ENCODE measurements at regions not wholly inside any gene's neighbourhood (a gene's known extent, or its start where the extent isn't known, plus 50 kb on each side); places are given as distances from the start of the nearest gene placed in this dataset.
"Not testable (repeated sequence)": the region's sequence is repeated elsewhere in the genome, so short reads cannot be mapped to it uniquely, and the experiment has no call there.

DNA sequence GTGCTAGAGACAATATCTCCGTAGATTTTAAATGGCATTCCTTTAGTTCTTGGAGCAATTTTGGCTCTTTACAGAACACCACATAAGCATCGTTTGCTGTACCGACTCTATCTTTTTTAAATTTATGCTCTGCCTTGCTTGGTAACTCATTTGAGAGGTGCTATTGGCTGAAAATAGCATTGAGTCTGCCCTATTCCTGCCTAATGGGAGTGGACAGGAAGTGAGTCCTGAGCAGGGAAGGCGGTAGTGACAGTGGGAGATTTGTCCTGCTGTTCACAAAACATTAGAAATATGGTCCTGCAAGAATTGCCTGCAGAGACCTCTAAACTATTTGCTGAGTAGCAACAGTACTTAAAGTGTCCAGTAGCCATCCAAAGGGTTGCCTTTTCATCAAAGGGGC is 115.2 kb upstream of the IFNE start:
- DNase-seq (ENCODE audit: low read depth in 2 of 2), result no peak

DNA sequence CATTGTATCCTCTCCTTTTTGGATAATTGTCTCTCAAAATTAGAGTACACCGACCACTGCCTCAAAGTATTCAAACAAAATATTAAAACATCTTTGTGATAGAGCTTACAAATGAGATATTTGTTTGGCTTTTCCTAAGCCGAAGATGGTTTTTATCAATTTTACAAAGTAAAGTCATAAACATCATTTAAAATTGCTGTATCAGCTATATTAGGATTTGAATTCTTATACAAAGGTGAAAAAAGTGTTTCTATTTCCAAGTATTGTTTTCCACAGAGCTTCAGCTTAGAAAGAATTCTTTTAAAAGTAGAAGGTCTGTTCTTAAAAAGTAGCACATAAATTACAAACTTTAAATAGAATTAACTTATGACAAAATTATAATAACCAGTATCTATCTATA is 116.6 kb upstream of the IFNE start:
- DNase-seq (ENCODE audit: low read depth in 2 of 2), result no peak

DNA sequence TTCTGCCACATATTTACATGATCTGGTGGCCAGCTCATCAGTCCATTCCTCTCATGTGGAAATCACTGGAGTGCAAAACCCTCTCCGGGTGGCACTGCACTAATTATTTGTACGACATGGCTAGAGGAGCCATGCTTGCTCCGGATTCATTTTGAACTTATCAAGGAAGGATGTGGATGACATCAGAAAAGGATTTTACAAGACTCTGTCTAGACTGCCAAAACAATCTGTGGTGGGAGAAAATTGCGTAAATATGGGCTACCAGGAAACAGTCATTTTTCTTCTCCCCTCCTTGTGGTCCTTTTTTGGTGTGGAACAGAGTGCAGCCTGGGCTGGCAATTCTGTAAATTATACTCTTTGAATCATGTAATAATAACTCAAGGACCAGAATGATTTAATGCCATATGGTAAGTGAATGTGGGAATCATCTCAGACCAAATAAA is 123.4 kb upstream of the IFNE start:
- DNase-seq (ENCODE audit: low read depth in 2 of 2), result no peak

DNA sequence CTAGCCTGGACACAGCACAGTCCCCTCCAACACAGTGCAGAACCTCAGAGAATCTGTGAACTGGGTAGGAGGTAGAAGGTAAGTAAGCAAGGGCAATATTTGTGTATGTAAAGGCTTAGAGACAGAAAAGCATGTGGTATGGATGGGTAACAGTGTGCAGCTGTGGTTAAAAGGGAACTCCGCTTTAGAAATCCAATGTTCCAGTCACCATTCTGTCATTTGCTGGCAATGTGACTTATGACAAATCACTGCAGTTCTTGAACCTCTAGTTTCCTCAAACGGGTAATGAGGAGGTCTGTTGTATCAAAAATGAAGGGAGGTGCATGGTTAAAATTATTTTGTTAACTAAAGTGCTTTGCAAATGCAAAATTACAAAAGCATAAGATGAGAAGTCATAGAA is 125.5 kb upstream of the IFNE start:
- no peak for DNase-seq (ENCODE audit: low read depth in 2 of 2)

DNA sequence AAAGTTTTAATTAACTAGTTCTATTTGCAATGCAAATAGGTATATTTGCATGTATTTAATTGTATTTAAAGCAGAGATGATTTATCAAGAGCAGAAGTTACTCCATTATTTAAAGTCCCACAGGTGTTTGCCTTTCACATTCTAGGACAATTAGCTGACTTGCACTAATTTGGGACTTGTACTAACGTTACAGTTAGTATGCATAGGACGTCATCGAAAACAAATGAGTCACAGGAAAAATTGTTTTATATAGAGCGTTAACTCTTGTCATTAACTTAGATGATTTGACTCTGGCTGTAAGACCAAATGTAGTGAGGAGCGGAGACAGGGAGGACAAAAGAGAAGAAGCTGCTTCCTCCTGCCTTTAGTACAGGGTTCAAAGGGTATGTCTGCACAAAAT is 126.1 kb upstream of the IFNE start:
- no peak for DNase-seq (ENCODE audit: low read depth in 2 of 2)

DNA sequence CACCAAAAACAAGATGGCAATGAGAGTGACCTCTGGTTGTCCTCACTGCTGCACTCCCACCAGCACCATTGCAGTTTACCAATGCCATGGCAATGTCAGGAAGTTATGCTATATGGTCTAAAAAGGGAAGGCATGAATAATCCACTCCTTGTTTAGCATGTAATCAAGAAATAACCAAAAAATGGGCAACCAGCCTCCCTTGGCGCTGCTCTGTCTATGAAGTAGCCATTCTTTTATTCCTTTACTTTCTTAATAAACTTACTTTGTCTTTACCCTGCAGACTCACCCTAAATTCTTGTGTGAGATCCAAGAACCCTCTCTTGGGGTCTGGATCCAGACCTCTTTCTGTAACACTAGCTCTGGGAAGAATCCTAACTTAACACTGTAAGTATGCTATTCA is 127.4 kb upstream of the IFNE start:
- no peak for DNase-seq (ENCODE audit: low read depth in 2 of 2)

DNA sequence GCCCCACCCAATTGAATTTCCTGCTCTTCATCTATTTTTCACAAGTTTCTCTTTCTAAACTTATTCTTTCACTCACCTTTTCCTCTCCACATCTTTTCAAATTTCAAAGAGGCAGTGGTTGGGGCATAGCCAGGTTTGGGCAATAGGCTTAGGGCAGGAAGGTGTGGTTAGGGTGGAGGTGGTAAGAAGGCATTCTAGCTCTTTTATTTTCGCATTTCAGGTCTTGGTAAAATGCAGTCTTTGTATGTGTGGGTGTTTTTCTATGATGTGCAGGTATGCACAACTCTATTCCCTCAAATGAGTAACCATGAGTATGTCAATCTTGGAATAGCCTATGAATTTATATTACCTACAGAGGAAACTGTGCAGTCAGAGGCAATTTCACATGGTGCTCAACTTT is 129.8 kb upstream of the IFNE start:
- DNase-seq (ENCODE audit: low read depth in 2 of 2), result peak in 1 of 2 experiments; percentile 17

DNA sequence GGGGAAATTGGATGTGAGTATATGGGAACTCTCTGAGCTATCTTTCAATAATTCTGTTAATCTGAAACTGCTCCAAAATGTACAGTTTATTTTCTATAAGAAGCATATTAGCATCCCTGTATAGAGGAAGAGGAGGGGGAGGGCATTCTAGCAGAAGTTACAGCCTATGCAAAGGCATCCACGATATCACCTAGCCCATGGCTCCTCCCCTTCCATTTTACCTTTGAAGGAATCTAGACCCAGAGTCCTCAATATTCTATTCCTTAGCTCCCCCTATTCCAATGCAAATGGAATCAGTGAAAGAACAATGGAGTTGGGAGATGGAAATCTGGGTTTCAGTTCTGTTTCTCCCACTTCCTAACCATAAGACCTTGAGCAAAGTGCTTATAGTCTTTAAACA is 132.9 kb upstream of the IFNE start:
- DNase-seq (ENCODE audit: low read depth in 2 of 2), result no peak

DNA sequence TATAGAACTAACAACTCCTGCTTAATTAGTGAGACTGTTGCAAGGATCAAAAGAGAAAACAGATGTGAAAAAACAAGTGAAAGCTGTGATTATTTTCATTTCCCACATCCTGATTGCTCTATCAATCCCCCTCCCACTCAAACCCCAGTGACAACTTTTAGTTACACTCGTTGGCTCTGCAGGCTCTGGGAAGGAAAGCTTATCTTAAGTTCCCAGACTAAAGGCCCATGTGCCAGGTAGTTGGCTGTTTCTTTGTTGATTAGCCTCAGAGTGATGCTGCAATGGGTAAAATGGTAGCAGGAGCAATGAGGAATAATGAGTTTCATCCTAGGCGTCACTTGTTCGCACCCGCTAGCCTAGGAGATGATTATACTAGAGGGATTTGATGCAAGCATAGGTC is 133.3 kb upstream of the IFNE start:
- no peak for DNase-seq (ENCODE audit: low read depth in 2 of 2)

DNA sequence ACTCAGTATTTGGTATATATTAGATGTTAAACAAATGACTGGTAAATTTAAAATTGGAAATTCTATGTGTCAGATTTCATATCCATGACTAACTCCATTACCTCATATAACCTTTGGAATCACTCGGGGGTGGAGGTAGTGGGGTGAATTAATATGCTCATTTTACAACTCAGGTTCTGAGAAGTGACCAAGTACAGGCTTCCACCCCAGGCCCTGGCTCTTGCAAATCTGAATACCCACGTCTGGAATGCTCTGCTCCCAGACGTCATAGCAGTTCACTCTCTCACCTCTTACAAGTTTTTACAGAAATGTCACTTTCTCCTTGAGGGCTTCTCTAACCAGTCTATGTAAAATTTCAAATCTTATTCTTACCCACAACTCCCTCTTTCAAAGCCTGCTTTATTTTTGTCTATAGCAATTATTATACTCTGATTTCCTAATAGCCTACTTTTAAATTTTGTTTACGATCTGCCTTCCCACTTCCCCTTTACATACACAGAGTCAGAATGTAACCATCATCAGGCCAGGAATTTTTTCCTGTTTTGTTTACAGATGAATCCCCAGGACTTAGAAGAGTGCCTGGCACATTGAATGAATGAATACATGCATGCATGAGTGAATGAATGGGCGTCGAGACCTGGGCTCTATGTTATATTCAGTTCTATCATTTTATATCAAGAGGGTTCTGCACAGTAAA is 134.1 kb upstream of the IFNE start:
- DNase-seq (ENCODE audit: low read depth in 2 of 2), result no peak

DNA sequence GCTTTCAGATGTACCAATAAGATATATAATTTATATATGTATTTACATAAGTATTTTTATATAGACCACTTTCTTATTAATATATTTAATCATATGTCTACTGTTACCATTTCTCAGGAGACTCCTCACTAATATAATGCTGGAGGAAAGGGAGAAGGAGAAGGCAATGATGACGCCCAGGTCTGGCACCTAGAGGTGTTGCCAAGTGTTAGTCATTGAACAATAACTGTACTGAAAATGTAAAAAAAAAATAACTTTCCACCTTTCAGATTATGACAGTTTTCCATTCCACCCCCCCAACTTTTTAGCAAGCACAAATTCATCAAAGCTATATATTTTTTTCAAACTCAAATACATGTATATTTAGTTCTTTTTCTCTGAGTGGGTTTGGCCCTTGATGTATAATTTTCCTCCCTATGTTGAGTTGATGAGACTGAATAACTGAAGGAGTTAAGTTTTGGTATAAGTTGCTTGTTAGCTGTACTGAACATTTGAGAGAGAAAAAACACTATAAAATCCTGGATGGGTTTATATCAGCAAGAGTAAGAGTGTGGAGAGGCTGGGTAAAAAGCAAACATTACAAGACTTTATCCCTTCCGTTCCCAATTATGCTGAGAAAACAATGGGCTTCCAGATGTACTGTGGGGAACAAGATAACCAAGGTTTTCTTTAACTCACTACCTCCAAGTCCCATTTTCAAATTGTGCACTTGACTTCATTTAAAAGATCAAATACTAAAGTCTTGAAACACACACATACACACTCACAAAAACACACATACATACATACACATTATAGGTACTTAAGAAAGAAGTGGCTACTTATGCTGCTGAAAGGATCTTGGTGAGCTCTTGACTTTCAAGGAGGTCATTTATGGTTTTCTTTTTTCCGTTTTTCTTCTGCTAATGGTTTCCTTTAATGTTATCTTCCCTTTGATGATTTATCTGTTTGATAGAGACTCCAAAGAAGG is 142.8 kb upstream of the IFNE start:
- no peak for DNase-seq (ENCODE audit: low read depth in 2 of 2)

DNA sequence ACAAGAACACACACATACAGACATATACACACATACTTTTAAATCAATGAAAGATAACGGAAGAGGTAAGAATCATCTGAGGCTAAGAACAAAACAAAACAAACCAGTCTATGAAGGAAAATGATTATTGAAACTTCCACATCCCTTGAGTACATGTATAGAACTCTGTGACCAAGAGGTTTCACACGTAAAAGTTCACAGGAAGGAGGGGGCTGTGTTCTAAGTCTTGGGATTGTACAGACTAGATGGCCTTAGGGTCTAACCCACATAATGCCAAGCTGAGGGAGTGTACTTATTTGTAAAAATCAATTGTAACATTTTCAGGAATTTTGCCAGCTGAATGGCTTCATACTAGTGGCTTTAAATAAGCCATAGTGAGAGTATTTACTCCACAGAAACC is 144.4 kb upstream of the IFNE start:
- DNase-seq (ENCODE audit: low read depth in 2 of 2), result no peak

DNA sequence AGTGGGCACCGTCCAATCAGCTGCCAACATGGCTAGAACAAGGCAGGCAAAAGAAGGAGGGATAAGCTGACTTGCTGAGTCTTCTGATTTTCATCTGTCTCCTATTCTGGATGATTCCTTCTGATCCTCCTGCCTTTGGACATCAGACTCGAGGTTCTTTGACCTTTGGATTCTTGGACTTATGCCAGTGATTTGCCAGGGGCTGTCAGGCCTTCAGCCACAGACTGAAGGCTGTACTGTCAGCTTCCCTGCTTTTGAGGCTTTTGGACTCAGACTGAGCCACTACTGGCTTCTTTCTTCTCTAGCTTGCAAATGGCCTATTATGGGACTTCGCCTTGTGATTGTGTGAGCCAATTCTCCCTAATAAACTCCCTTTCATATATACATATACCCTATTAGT is 146.8 kb upstream of the IFNE start:
- not testable (repeated sequence) for DNase-seq (ENCODE audit: low read depth in 2 of 2)

DNA sequence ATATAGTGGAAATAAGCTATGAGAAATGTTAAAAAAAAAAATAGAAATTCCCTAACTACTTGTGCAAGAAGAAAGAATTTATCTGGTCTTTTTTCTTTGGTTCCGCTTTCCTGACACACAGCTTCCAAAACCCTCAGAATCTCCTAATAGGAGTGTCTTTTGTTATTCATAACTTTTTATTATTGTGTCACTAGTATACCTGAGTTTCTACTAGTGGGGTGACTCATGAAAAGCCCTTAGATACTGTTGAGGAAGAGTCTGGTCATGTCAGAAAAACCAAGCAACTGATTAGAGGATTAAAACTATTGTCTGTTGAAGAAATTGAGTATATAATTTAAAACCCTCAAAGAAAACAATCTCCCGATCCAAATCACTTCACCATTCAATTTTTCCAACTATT is 152.8 kb upstream of the IFNE start:
- DNase-seq (ENCODE audit: low read depth in 2 of 2), result no peak

DNA sequence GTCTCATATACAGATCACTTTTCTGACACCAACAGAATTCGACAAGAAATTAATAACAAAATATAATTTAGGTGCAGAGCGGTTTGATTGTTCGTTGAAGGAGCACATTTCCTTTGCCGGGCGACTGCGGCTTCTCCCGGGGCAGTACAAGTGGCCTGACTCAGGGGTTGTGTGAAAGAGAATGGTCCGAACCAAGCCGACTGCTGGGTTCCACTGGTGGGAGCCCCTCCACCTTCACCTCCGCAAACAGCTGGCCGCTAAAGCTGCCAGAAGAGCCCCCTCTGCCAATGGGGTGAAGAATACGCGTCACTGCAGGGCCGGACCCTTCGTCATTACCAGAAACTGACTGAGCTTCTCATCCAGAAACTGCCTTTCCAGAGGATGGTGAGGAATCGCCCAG is 156.0 kb upstream of the IFNE start:
- DNase-seq (ENCODE audit: low read depth in 2 of 2), result no peak

DNA sequence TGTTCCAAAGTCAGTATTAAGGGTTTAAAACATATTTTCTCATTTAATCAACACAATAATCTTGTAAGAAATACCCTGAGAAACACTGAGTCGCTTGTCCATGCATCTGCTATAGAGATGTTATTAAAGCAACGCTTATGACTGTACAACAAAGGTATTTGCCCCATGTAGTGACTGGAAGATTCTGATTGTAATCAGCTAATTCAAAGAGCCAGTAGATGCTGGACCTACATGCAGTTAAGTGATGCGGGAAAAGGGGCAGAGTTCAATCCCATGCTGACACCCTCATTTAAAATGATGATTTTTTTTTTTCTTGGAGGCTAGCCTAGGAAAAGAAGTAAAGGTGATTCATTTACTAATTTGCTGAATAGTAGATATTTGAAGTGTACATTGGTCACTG is 149.3 kb upstream of the MTAP start:
- DNase-seq (ENCODE audit: low read depth in 2 of 2), result no peak

DNA sequence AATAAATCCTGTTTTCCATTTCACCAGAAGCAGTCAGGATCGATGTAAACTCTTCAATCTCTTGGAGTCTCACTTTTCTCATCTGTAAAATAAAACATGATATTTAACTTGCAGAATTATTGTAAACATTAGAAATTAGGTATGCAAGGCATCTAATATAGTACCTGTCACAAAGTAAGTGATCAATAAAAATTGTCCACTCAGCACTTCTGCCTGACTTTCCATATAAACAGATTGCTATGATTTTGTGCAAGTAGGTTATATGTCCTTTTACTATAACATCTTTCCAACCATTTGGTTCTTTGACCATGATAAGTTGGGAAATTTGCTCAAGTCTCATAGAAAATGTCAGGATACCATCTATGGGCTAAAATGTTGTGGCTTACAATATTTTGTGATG is 148.8 kb upstream of the MTAP start:
- no peak for DNase-seq (ENCODE audit: low read depth in 2 of 2)

DNA sequence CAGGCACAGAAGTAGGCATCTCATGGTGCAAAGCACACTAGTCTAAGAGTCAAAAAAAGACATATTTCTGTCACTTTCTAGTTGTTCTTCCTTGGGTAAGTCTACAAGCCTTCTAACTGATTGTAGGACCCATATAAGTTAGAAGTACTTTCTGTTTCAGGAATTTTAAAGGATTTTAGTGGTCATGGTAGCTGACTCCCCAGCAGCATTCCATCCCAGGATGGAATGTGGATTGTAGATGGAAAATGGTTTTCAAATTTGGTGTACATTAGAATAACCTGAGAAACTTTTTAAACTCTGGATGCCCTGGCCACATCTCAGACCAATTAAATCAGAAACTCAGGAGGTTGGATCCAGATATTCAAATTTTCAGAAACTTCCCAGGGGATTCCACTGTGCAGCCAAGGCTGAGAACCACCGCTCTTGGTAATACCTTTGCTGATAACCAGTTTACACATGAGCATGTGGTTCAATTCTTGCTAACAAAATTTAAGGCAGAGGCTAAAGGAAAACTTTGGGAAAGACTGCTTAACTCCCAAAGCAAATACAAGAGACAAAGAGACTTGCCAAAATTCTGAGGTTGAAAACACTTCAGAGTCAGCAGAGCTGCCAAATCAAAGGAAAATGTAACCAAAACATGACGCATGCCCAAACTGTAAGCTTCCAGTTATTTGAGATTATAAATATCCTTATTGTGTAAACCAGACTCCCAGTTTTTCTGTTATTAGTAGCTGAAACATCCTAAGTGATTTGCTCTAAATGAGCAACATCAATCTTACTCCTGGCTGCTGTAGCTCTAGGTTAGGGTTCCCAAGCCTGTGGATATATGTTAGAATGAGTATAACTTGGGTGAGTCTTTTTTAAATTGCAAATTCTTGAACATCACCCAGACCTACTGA is 145.4 kb upstream of the MTAP start:
- DNase-seq (ENCODE audit: low read depth in 2 of 2), result no peak

DNA sequence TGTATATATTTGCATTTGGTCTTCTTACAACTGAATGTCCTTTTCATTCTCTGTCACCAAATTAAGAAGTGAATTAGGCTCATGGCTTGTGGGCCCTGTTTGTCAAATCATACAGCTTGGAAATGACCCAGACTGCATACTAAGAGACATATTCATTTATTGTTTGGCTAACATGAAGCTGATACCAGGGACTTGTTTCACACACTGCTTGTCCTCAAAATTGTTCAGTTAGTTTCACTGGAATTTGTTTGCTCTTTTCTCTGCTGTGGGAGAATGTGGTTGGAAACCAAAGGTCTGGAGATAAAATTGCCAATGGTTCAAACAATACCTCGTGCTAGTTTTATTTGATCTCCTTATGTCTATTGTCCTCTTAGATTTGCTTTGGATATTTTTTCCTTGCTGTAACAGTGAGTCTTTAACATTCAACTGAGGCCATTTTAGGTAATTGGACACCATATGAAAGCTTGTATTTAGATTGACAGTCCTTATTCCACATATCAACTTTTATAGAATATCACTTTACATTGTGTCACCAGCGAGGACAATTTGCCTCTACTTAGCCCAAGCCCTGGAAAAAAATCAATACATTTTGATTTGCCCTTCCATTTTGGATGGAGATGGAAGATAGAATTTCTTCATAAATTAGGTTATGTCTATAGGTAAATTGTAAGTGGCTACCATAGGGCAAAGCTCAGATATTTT is 144.3 kb upstream of the MTAP start:
- DNase-seq (ENCODE audit: low read depth in 2 of 2), result no peak

DNA sequence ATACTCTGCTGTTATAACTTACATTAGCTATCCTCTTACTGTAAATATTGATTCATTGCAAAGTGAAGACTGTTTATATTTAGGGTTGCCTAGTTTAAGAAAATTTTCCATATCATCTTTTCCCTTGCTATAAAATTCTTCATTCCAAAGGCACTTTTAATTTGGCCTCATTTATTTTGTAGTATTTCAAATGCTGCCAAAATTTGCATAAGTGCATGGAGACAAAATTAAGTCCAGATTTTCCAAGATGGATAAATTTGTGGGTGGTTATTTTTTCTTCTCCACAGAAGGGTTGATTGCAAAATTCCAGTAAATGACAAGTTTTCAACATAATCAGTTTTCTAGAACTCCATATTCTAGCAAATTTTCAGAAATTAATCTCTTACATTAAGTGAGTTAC is 141.5 kb upstream of the MTAP start:
- no peak for DNase-seq (ENCODE audit: low read depth in 2 of 2)

DNA sequence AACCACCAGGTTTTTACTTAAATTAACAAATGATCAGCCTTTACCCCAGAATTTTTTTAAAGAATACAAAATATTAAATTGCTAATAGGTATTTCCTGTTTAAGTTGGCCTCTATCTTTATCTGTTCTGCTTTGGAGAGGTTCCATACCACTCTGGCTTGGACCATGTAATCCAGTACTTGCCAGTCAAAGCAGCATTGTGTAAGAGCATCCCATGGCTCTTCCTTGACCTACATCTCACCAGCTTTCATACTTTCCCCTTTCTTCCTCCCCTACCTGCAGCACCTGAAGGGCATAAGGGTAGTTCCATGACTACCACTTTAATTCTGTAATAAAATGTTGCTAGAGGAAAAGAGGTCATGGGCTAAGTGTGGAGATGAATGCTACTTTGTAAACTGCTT is 140.8 kb upstream of the MTAP start:
- no peak for DNase-seq (ENCODE audit: low read depth in 2 of 2)

DNA sequence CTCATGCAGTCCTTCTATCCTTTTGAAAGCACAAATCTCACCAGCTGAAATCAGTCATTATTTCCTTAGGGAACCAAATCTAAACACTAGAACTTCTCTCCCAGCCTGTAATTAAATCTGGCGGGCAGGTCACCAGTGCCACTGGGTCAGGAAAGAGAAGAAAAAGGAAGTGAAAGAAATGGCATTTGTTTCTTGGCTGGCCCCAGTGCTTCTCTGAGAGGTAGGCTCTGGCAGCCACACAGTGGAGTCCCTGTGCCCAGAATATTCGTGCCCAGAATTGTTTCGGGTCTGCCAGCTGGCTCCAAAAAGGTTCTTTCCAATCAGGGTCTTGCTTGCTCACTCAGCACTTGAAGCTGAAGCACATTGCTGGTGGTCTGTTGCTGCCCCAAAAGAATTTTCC is 133.9 kb upstream of the MTAP start:
- no peak for DNase-seq (ENCODE audit: low read depth in 2 of 2)

Data from stimulated activated CD4-positive, alpha-beta T cell treated with anti-CD3 and anti-CD28 coated beads, Interleukin-12 subunit alpha, Interleukin-12 subunit beta, amount 100 ng/mL, for 24 hours (primary cell).